ENCODE measurements at regions not wholly inside any gene's neighbourhood (a gene's known extent, or its start where the extent isn't known, plus 50 kb on each side); places are given as distances from the start of the nearest gene placed in this dataset.

GRCh38 chr16:26295625-26296304 lies 604.0 kb downstream of the HS3ST4 start:
- DNase-seq (ENCODE audit: low spot score), result no peak

- DNase-seq (ENCODE audit: low spot score), result no peak
Observed at GRCh38 chr16:26301516-26301915, 609.8 kb downstream of the HS3ST4 start.

- DNase-seq (ENCODE audit: low spot score), result no peak
Observed at GRCh38 chr16:26316683-26317464, 625.1 kb downstream of the HS3ST4 start.

GRCh38 chr16:26317885-26318284 lies 626.1 kb downstream of the HS3ST4 start:
- peak; percentile 33 for DNase-seq (ENCODE audit: low spot score)

- DNase-seq (ENCODE audit: low spot score), result no peak
Observed at GRCh38 chr16:26330654-26331053, 638.9 kb downstream of the HS3ST4 start.

GRCh38 chr16:26334218-26335111 lies 642.7 kb downstream of the HS3ST4 start:
- peak; percentile 45 for DNase-seq (ENCODE audit: low spot score)

GRCh38 chr16:26335236-26335853 lies 643.6 kb downstream of the HS3ST4 start:
- no peak for DNase-seq (ENCODE audit: low spot score)

GRCh38 chr16:26342621-26343020 lies 650.9 kb downstream of the HS3ST4 start:
- no peak for DNase-seq (ENCODE audit: low spot score)

GRCh38 chr16:26344240-26344776 lies 652.5 kb downstream of the HS3ST4 start:
- DNase-seq (ENCODE audit: low spot score), result no peak

GRCh38 chr16:26344976-26345375 lies 653.2 kb downstream of the HS3ST4 start:
- no peak for DNase-seq (ENCODE audit: low spot score)

- no peak for DNase-seq (ENCODE audit: low spot score)
Observed at GRCh38 chr16:26345966-26346365, 654.2 kb downstream of the HS3ST4 start.

- no peak for DNase-seq (ENCODE audit: low spot score)
Observed at GRCh38 chr16:26348095-26348494, 656.3 kb downstream of the HS3ST4 start.

GRCh38 chr16:26360867-26361266 lies 669.1 kb downstream of the HS3ST4 start:
- DNase-seq (ENCODE audit: low spot score), result no peak

GRCh38 chr16:26363581-26363980 lies 671.8 kb downstream of the HS3ST4 start:
- no peak for DNase-seq (ENCODE audit: low spot score)

GRCh38 chr16:26365161-26365940 lies 673.6 kb downstream of the HS3ST4 start:
- peak; percentile 53 for DNase-seq (ENCODE audit: low spot score)

- no peak for DNase-seq (ENCODE audit: low spot score)
Observed at GRCh38 chr16:26371349-26371869, 679.6 kb downstream of the HS3ST4 start.

- no peak for DNase-seq (ENCODE audit: low spot score)
Observed at GRCh38 chr16:26374279-26374925, 682.6 kb downstream of the HS3ST4 start.

GRCh38 chr16:26382586-26382985 lies 684.1 kb upstream of the C16orf82 start:
- DNase-seq (ENCODE audit: low spot score), result no peak

- DNase-seq (ENCODE audit: low spot score), result no peak
Observed at GRCh38 chr16:26386096-26386495, 680.6 kb upstream of the C16orf82 start.

GRCh38 chr16:26391833-26392232 lies 674.9 kb upstream of the C16orf82 start:
- DNase-seq (ENCODE audit: low spot score), result no peak

All from putamen (tissue), 1 donor.